H1 (cell line): ENCODE measurements at regions not wholly inside any gene's neighbourhood (a gene's known extent, or its start where the extent isn't known, plus 50 kb on each side); places are given as distances from the start of the nearest gene placed in this dataset.
A peak's percentile ranks its signal among the peaks of the same experiment; 100 is the strongest.

Experiments
- CTCF ChIA-PET: fragments of 300-600 bp; sonication (Branson Sonifier 250); formaldehyde crosslinking; loops from one replicate; lab custom pipeline; 2021; ENCODE audit not compliant: partially characterized antibody; lab: Charles Lee
- POLR2A ChIA-PET: fragments of 300-600 bp; sonication (Branson Sonifier 250); formaldehyde crosslinking; loops from one replicate; lab custom pipeline; 2021; ENCODE audit warnings: inconsistent platforms; ENCODE audit not compliant: partially characterized antibody; lab: Charles Lee
- DNase-seq, 2 experiments: peaks; one replicate each; pipeline versions ENCODE4 v3.0.0 to v3.0.0-alpha.2; 2010 to 2022; ENCODE audit warnings: low spot score in 2 of 2, low read depth in 1 of 2, mixed read lengths in 1 of 2
- FAIRE-seq: peaks from 2 replicates; lab custom pipeline; 2011; peaks lifted over from hg19 to GRCh38; lab: Jason Lieb, UNC
- H2AFZ ChIP-seq: 2 replicates; pipeline ENCODE4 v1.8.1; 2012; ENCODE audit warnings: low read length, inconsistent platforms
- H2AK5ac ChIP-seq: 2 replicates; pipeline ENCODE4 v1.6.1; 2013; ENCODE audit warnings: low read depth, low read length
- H2BK120ac ChIP-seq: replicated peaks from 2 replicates; pipeline ENCODE3; 2013; ENCODE audit warnings: low read depth, low read length, inconsistent platforms
- H2BK12ac ChIP-seq: 2 replicates; pipeline ENCODE4 v1.6.1; 2013; ENCODE audit warnings: low read depth, low read length
- H2BK15ac ChIP-seq: 2 replicates; pipeline ENCODE4 v1.6.1; 2013; ENCODE audit warnings: low read length
- H2BK20ac ChIP-seq: 2 replicates; pipeline ENCODE4 v1.6.1; 2013; ENCODE audit warnings: low read length
- H2BK5ac ChIP-seq: 2 replicates; pipeline ENCODE4 v1.6.1; 2013; ENCODE audit warnings: low read depth, low read length
- H3K14ac ChIP-seq: 2 replicates; pipeline ENCODE4 v1.6.1; 2013; ENCODE audit warnings: inconsistent platforms; ENCODE audit not compliant: insufficient read length
- H3K18ac ChIP-seq: 2 replicates; pipeline ENCODE4 v1.6.1; 2013; ENCODE audit warnings: low read length; ENCODE audit errors: extremely low read depth
- H3K23ac ChIP-seq: 2 replicates; pipeline ENCODE4 v1.6.1; 2013; ENCODE audit warnings: inconsistent platforms; ENCODE audit not compliant: insufficient read length
- H3K23me2 ChIP-seq: 2 replicates; pipeline ENCODE4 v1.6.1; 2013; ENCODE audit warnings: low read depth, low read length
- H3K27ac ChIP-seq: 2 replicates; pipeline ENCODE4 v1.6.1; 2011; ENCODE audit warnings: low read depth, low read length, inconsistent platforms
- H3K27me3 ChIP-seq, 4 experiments: replicated peaks in 1 of 4; 1 replicate in 1 of 4; 2 replicates in 3 of 4; pipeline versions ENCODE4 v1.6.1 to v1.8.1; 2011 to 2013; ENCODE audit warnings: low read length in 3 of 4, mild to moderate bottlenecking in 3 of 4, inconsistent platforms in 2 of 4, mixed read lengths in 2 of 4, moderate library complexity in 1 of 4; ENCODE audit not compliant: control insufficient read depth in 3 of 4, insufficient read depth in 3 of 4; ENCODE audit errors: extremely low read depth in 1 of 4
- H3K36me3 ChIP-seq, 4 experiments: 2 replicates each; pipeline versions ENCODE4 v1.6.1 to v1.8.1; 2011 to 2013; ENCODE audit warnings: mild to moderate bottlenecking in 4 of 4, low read length in 3 of 4, moderate library complexity in 2 of 4, control low read depth in 1 of 4, inconsistent platforms in 1 of 4; ENCODE audit not compliant: insufficient read depth in 4 of 4, control insufficient read depth in 2 of 4
- H3K4ac ChIP-seq: replicated peaks from 2 replicates; pipeline ENCODE3; 2013; ENCODE audit warnings: low read length, low read depth, mixed read lengths, inconsistent platforms; ENCODE audit not compliant: insufficient read length
- H3K4me1 ChIP-seq, 4 experiments: replicated peaks in 1 of 4; 1 replicate in 1 of 4; 2 replicates in 3 of 4; pipeline versions ENCODE4 v1.6.1 to v1.8.1; 2011 to 2013; ENCODE audit warnings: low read length in 3 of 4, inconsistent platforms in 2 of 4, mixed read lengths in 1 of 4; ENCODE audit not compliant: insufficient read depth in 4 of 4, control insufficient read depth in 3 of 4
- H3K4me2 ChIP-seq, 2 experiments: 2 replicates each; pipeline versions ENCODE4 v1.6.1 to v1.8.1; 2011 to 2013; ENCODE audit warnings: low read depth in 2 of 2, low read length in 2 of 2, control low read depth in 1 of 2, inconsistent platforms in 1 of 2, mild to moderate bottlenecking in 1 of 2; ENCODE audit not compliant: insufficient read depth in 1 of 2
- H3K4me3 ChIP-seq, 4 experiments: fragments of 200-600, 300-600 bp in 1 of 4; sonication (generic), shearing (Covaris generic), sonication (Bioruptor Twin) in 1 of 4; 2 replicates each; pipeline versions ENCODE4 v1.5.1 to v1.8.1; 2011 to 2016; ENCODE audit warnings: low read length in 4 of 4, low read depth in 3 of 4, control low read depth in 2 of 4, inconsistent platforms in 2 of 4, mild to moderate bottlenecking in 2 of 4, mixed read lengths in 1 of 4, moderate library complexity in 1 of 4; ENCODE audit not compliant: insufficient read depth in 2 of 4; ENCODE audit errors: extremely low read depth in 1 of 4
- H3K56ac ChIP-seq: replicated peaks from 2 replicates; pipeline ENCODE3; 2013; ENCODE audit warnings: low read depth, mild to moderate bottlenecking, mixed read lengths, low read length, inconsistent platforms; ENCODE audit not compliant: insufficient read length
- H3K79me1 ChIP-seq: 2 replicates; pipeline ENCODE4 v1.6.1; 2013; ENCODE audit warnings: low read depth, low read length, control low read depth
- H3K79me2 ChIP-seq, 2 experiments: 2 replicates each; pipeline versions ENCODE4 v1.6.1 to v1.8.1; 2012 to 2013; ENCODE audit warnings: low read length in 2 of 2, mild to moderate bottlenecking in 2 of 2, inconsistent platforms in 1 of 2; ENCODE audit not compliant: insufficient read depth in 2 of 2, control insufficient read depth in 1 of 2
- H3K9ac ChIP-seq, 4 experiments: replicated peaks in 1 of 4; 1 replicate in 1 of 4; 2 replicates in 3 of 4; pipeline versions ENCODE4 v1.6.1 to v1.8.1; 2011 to 2013; ENCODE audit warnings: low read depth in 3 of 4, low read length in 3 of 4, control low read depth in 2 of 4, mild to moderate bottlenecking in 2 of 4, moderate library complexity in 2 of 4, inconsistent platforms in 1 of 4; ENCODE audit errors: extremely low read depth in 1 of 4
- H3K9me3 ChIP-seq, 2 experiments: 2 replicates each; pipeline versions ENCODE4 v1.6.1 to v1.8.1; 2012 to 2013; ENCODE audit warnings: mild to moderate bottlenecking in 2 of 2, moderate library complexity in 2 of 2, control low read depth in 1 of 2, inconsistent platforms in 1 of 2, low read depth in 1 of 2, low read length in 1 of 2, mixed read lengths in 1 of 2; ENCODE audit not compliant: insufficient read depth in 2 of 2
- H4K20me1 ChIP-seq, 2 experiments: replicated peaks in 1 of 2; 2 replicates each; pipeline versions ENCODE3 to v1.8.1; 2011 to 2013; ENCODE audit warnings: inconsistent platforms in 2 of 2, low read length in 2 of 2, mild to moderate bottlenecking in 1 of 2; ENCODE audit not compliant: insufficient read depth in 2 of 2, control insufficient read depth in 1 of 2
- H4K5ac ChIP-seq: 2 replicates; pipeline ENCODE4 v1.6.1; 2013; ENCODE audit warnings: low read length, low read depth, mixed read lengths, inconsistent platforms; ENCODE audit not compliant: insufficient read length
- H4K8ac ChIP-seq: 2 replicates; pipeline ENCODE4 v1.8.0; 2013; ENCODE audit warnings: mild to moderate bottlenecking, moderate library complexity, low read length, inconsistent platforms; ENCODE audit not compliant: insufficient read depth; ENCODE audit errors: extremely low read depth
- H4K91ac ChIP-seq: replicated peaks from 2 replicates; pipeline ENCODE3; 2013; ENCODE audit warnings: low read length, mixed read lengths, inconsistent platforms; ENCODE audit not compliant: insufficient read length
- MAFK ChIP-seq: IDR thresholded peaks from 2 replicates; pipeline ENCODE4 v1.6.1; 2012; ENCODE audit warnings: low read depth, mild to moderate bottlenecking, improper control_type of control experiment, low read length
- POU5F1 ChIP-seq: IDR thresholded peaks from 2 replicates; pipeline ENCODE4 v1.6.1; 2011; ENCODE audit warnings: low read depth, mild to moderate bottlenecking, low read length, moderate library complexity
- RAD21 ChIP-seq, 2 experiments: IDR thresholded peaks in 1 of 2; conservative IDR thresholded peaks in 1 of 2; 2 replicates each; pipeline ENCODE4 v1.6.1; 2011; ENCODE audit warnings: low read depth in 2 of 2, low read length in 2 of 2, improper control_type of control experiment in 1 of 2, inconsistent platforms in 1 of 2, mild to moderate bottlenecking in 1 of 2, moderate library complexity in 1 of 2
- SP1 ChIP-seq: IDR thresholded peaks from 2 replicates; pipeline ENCODE4 v1.6.1; 2011; ENCODE audit warnings: low read depth, low read length
- WGBS, 2 experiments: shearing (Covaris generic) in 1 of 2; methylation state at CpG; one replicate each; pipeline versions ENCODE4 v1.1.6 to v1.1.7; 2013 to 2015; ENCODE audit warnings: low lambda C conversion rate in 2 of 2, mixed read lengths in 2 of 2, inconsistent platforms in 1 of 2, low coverage in 1 of 2, missing lambda C conversion rate in 1 of 2; ENCODE audit not compliant: insufficient replicate concordance in 2 of 2, insufficient coverage in 1 of 2, insufficient read length in 1 of 2; ENCODE audit errors: extremely low coverage in 1 of 2, missing lambda C conversion rate in 1 of 2; 5-methylcytosine and 5-hydroxymethylcytosine counted together

GRCh38 chrX:117327373-117327772, 789.2 kb downstream of the KLHL13 start:
- Histone ChIP-seq H3K79me1 (no peaks in the 10 kb centered on the region), H3K9me3 (peaks cover 0 to 4% of the 10 kb centered on the region in 2 experiments; a peak in 1 of 4 replicates), H2AK5ac (no peak overlapping the region), H2BK20ac (no peak overlapping the region), H3K4ac (no peak overlapping the region), H3K4me1 (peaks cover 0 to 10% (median 0%) of the 10 kb centered on the region in 4 experiments; a peak in 2 of 7 replicates), H3K27ac (no peak overlapping the region; the same call in 1 of the 2 replicates), H2AFZ (no peak overlapping the region), H3K79me2 (no peaks in the 10 kb centered on the region), H3K14ac (no peak overlapping the region), H3K4me3 (peak overlapping the region in 1 of 4 experiments; percentile 25; a peak in 1 of 8 replicates), H4K20me1 (no peaks in the 10 kb centered on the region), H2BK120ac (no peak overlapping the region), H3K23me2 (no peaks in the 10 kb centered on the region), H3K23ac (no peak overlapping the region), H3K9ac (no peak overlapping the region), H4K8ac (no peak overlapping the region), H3K27me3 (no peaks in the 10 kb centered on the region; a peak in 1 of 7 replicates), H4K5ac (no peak overlapping the region), H2BK12ac (no peak overlapping the region), H2BK5ac (no peak overlapping the region), H3K4me2 (peak overlapping the region in 1 of 2 experiments; percentile 36; a peak in 2 of 4 replicates), H2BK15ac (no peak overlapping the region), H4K91ac (no peak overlapping the region), H3K18ac (no peak overlapping the region), H3K56ac (no peak overlapping the region), H3K36me3 (no peaks in the 10 kb centered on the region; a peak in 1 of 8 replicates)
- CTCF ChIA-PET = interaction anchor here (0.7 kb wide), 1 partner anchor 78 kb away, joined by 3 read pairs; no protein-coding TSS in a partner anchor
- peak in 1 of 2 experiments; percentile 7 for DNase-seq
- 27% methylated on average over 1 of the region's 1 CpG; no CpG with 5 or more reads in 1 of the 2 experiments for WGBS, 2 experiments
- FAIRE-seq = peak; percentile 42
- POLR2A ChIA-PET = no interaction called here
- no peak for TF ChIP-seq MAFK
- peak; percentile 48; the same call in 1 of the 2 replicates for TF ChIP-seq POU5F1
- no peak for TF ChIP-seq RAD21 (IDR thresholded peaks at IDR 0.05 in 1 of 2, conservative IDR thresholded peaks at IDR 0.05 in 1 of 2; ENCODE audit: low read depth in 2 of 2, low read length in 2 of 2)
- no peak; the same call in 1 of the 2 replicates for TF ChIP-seq SP1
